ENCODE measurements at regions not wholly inside any gene's neighbourhood (a gene's known extent, or its start where the extent isn't known, plus 50 kb on each side); places are given as distances from the start of the nearest gene placed in this dataset.
A peak's percentile ranks its signal among the peaks of the same experiment; 100 is the strongest.

- intact Hi-C loops (cut with micrococcal nuclease; ENCODE audit: unreplicated experiment), result no loop called here
- Histone ChIP-seq H3K36me3 (ENCODE audit: insufficient read depth, low read length, poor library complexity, severe bottlenecking) (no peaks in the 10 kb centered on the region), H3K4me1 (ENCODE audit: insufficient read depth, low read length, poor library complexity, severe bottlenecking) (no peaks in the 10 kb centered on the region), H3K27me3 (replicated peaks; ENCODE audit: insufficient read depth, low read depth, low read length, poor library complexity) (peaks cover 3% of the 10 kb centered on the region), H3K4me3 (ENCODE audit: low read depth, low read length, poor library complexity, severe bottlenecking) (no peak overlapping the region), H3K27ac (ENCODE audit: low read depth, low read length, poor library complexity, severe bottlenecking) (no peak overlapping the region), H3K9me3 (ENCODE audit: low read depth, low read length, poor library complexity, severe bottlenecking) (peaks cover 22% of the 10 kb centered on the region)
- ChIA-PET POLR2A (ENCODE audit: low non-redundant PET) (interaction anchor here (0.6 kb wide), 1 partner anchor 21 kb away, joined by 4 read pairs; no protein-coding TSS in a partner anchor), CTCF (no interaction called here)
- no TSS peak for BruUV-seq (replicated peaks)
- DNase-seq (ENCODE audit: low spot score), result peak; percentile 8
- TF ChIP-seq EZH2 (IDR thresholded peaks at IDR 0.05; ENCODE audit: borderline replicate concordance, low read depth, low read length, poor library complexity, severe bottlenecking) (no peak), CTCF (conservative IDR thresholded peaks at IDR 0.05; ENCODE audit: low read depth, low read length) (no peak)
Observed at GRCh38 chr15:62269504-62269903, 104.4 kb upstream of the C2CD4B start.

GRCh38 chr15:62270216-62270921 lies 105.3 kb upstream of the C2CD4B start:
- Histone ChIP-seq H3K4me3 (ENCODE audit: low read depth, low read length, poor library complexity, severe bottlenecking) (no peak overlapping the region), H3K4me1 (ENCODE audit: insufficient read depth, low read length, poor library complexity, severe bottlenecking) (no peaks in the 10 kb centered on the region), H3K9me3 (ENCODE audit: low read depth, low read length, poor library complexity, severe bottlenecking) (peaks cover 22% of the 10 kb centered on the region), H3K36me3 (ENCODE audit: insufficient read depth, low read length, poor library complexity, severe bottlenecking) (no peaks in the 10 kb centered on the region), H3K27me3 (replicated peaks; ENCODE audit: insufficient read depth, low read depth, low read length, poor library complexity) (peaks cover 3% of the 10 kb centered on the region), H3K27ac (ENCODE audit: low read depth, low read length, poor library complexity, severe bottlenecking) (no peak overlapping the region)
- DNase-seq (ENCODE audit: low spot score), result no peak
- no TSS peak for BruUV-seq (replicated peaks)
- TF ChIP-seq EZH2 (IDR thresholded peaks at IDR 0.05; ENCODE audit: borderline replicate concordance, low read depth, low read length, poor library complexity, severe bottlenecking) (no peak), CTCF (conservative IDR thresholded peaks at IDR 0.05; ENCODE audit: low read depth, low read length) (no peak)
- intact Hi-C loops (cut with micrococcal nuclease; ENCODE audit: unreplicated experiment), result no loop called here
- POLR2A ChIA-PET (ENCODE audit: low non-redundant PET), result interaction anchor here (0.6 kb wide), 1 partner anchor 22 kb away, joined by 4 read pairs; no protein-coding TSS in a partner anchor
- CTCF ChIA-PET, result no interaction called here

DNA sequence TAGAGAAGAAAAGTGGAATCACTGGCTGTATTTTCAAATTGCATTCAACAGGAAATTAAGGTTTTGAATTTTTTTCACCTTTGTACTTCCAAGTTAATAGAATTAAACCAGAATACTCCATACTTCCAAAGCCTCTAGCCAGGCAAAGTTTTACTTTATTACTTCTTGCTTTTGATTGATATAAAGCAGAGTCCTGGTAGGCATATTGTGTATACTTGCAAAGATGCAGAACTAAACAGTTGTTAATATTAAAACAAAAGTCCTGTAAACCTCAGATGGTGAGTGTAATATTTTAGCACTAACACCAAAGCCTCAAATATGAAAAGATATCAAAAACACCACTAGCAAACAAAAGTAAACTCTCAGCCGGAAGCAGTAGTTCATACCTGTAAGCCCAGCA lies 107.2 kb upstream of the C2CD4B start:
- DNase-seq (ENCODE audit: low spot score), result no peak
- Histone ChIP-seq H3K36me3 (ENCODE audit: insufficient read depth, low read length, poor library complexity, severe bottlenecking) (no peaks in the 10 kb centered on the region), H3K4me1 (ENCODE audit: insufficient read depth, low read length, poor library complexity, severe bottlenecking) (no peaks in the 10 kb centered on the region), H3K9me3 (ENCODE audit: low read depth, low read length, poor library complexity, severe bottlenecking) (peaks cover 22% of the 10 kb centered on the region), H3K27me3 (replicated peaks; ENCODE audit: insufficient read depth, low read depth, low read length, poor library complexity) (peaks cover 3% of the 10 kb centered on the region), H3K27ac (ENCODE audit: low read depth, low read length, poor library complexity, severe bottlenecking) (no peak overlapping the region), H3K4me3 (ENCODE audit: low read depth, low read length, poor library complexity, severe bottlenecking) (no peak overlapping the region)
- BruUV-seq (replicated peaks), result no TSS peak
- CTCF ChIA-PET, result no interaction called here
- TF ChIP-seq EZH2 (IDR thresholded peaks at IDR 0.05; ENCODE audit: borderline replicate concordance, low read depth, low read length, poor library complexity, severe bottlenecking), result no peak
- POLR2A ChIA-PET (ENCODE audit: low non-redundant PET), result no interaction called here
- intact Hi-C loops (cut with micrococcal nuclease; ENCODE audit: unreplicated experiment), result no loop called here

DNA sequence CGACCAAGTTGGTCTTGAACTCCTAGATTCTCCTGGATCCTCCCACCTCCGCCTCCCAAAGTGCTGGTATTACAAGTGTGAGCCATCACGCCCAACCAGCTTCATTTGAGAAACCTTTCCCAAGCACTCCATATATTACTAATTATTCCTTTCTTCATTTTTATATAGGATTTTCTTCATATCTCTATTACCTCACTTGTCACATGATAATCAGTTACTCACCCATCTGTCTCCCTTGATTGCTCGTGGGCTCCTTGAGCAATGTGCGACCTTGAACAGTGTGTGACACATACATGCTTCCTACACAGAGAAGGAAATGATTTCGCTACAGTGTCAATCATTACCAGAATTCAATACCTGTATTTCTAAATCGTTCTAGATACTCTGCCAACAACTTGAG lies 110.7 kb upstream of the C2CD4B start:
- Histone ChIP-seq H3K9me3 (ENCODE audit: low read depth, low read length, poor library complexity, severe bottlenecking) (peaks cover under 1% of the 10 kb centered on the region), H3K4me1 (ENCODE audit: insufficient read depth, low read length, poor library complexity, severe bottlenecking) (no peaks in the 10 kb centered on the region), H3K27me3 (replicated peaks; ENCODE audit: insufficient read depth, low read depth, low read length, poor library complexity) (peaks cover 20% of the 10 kb centered on the region), H3K27ac (ENCODE audit: low read depth, low read length, poor library complexity, severe bottlenecking) (no peak overlapping the region), H3K4me3 (ENCODE audit: low read depth, low read length, poor library complexity, severe bottlenecking) (no peak overlapping the region), H3K36me3 (ENCODE audit: insufficient read depth, low read length, poor library complexity, severe bottlenecking) (no peaks in the 10 kb centered on the region)
- no peak for DNase-seq (ENCODE audit: low spot score)
- CTCF ChIA-PET, result no interaction called here
- POLR2A ChIA-PET (ENCODE audit: low non-redundant PET), result interaction anchor here (0.5 kb wide), 1 partner anchor 45 kb away, joined by 4 read pairs; no protein-coding TSS in a partner anchor
- TF ChIP-seq EZH2 (IDR thresholded peaks at IDR 0.05; ENCODE audit: borderline replicate concordance, low read depth, low read length, poor library complexity, severe bottlenecking) (no peak), CTCF (conservative IDR thresholded peaks at IDR 0.05; ENCODE audit: low read depth, low read length) (no peak)
- intact Hi-C loops (cut with micrococcal nuclease; ENCODE audit: unreplicated experiment), result no loop called here
- BruUV-seq (replicated peaks), result no TSS peak

Measured in A673 (cell line).